GM10248 (cell line): ENCODE measurements at regions not wholly inside any gene's neighbourhood (a gene's known extent, or its start where the extent isn't known, plus 50 kb on each side); places are given as distances from the start of the nearest gene placed in this dataset.
"Not testable (repeated sequence)": the region's sequence is repeated elsewhere in the genome, so short reads cannot be mapped to it uniquely, and the experiment has no call there.

Experiments
- CTCF ChIA-PET: fragments of 300-600 bp; sonication (Branson Sonifier 250); formaldehyde crosslinking; extraction: SDS; loops from one replicate; lab custom pipeline; 2021; ENCODE audit warnings: antibody characterized with exemption; lab: Yijun Ruan, JAX
- POLR2A ChIA-PET: fragments of 350-650 bp; sonication (Branson Sonifier 250); formaldehyde crosslinking; extraction: SDS; loops from one replicate; lab custom pipeline; 2020; ENCODE audit warnings: antibody characterized with exemption; lab: Yijun Ruan, JAX
- DNase-seq: peaks from one replicate; pipeline ENCODE4 v3.0.0; 2012; ENCODE audit errors: extremely low spot score
- CTCF ChIP-seq: IDR thresholded peaks from 2 replicates; pipeline ENCODE4 v1.5.1; 2012; ENCODE audit warnings: mild to moderate bottlenecking, low read depth; ENCODE audit errors: extremely low read depth, missing control alignments, control extremely low read depth

GRCh38 chr2:183476490-183476889 is 352.2 kb downstream of the NUP35 start:
- no peak for TF ChIP-seq CTCF
- ChIA-PET CTCF (no interaction called here), POLR2A (no interaction called here)

GRCh38 chr2:183477296-183477695 is 353.1 kb downstream of the NUP35 start:
- ChIA-PET POLR2A (no interaction called here), CTCF (no interaction called here)
- no peak for TF ChIP-seq CTCF
- DNase-seq = no peak

More at GRCh38 chr2:183476490-183476889, 352.2 kb downstream of the NUP35 start:
- DNase-seq = no peak

- POLR2A ChIA-PET, DNase-seq, CTCF ChIA-PET: not testable (repeated sequence)
Measured at GRCh38 chr2:183478941-183479595, 354.8 kb downstream of the NUP35 start.

- CTCF ChIA-PET = interaction anchor here (1.2 kb wide), 1 partner anchor 51 kb away, joined by 3 read pairs; no protein-coding TSS in a partner anchor
- DNase-seq = no peak
- POLR2A ChIA-PET = no interaction called here
- TF ChIP-seq CTCF = no peak
Measured at GRCh38 chr2:183487326-183487725, 363.1 kb downstream of the NUP35 start.

GRCh38 chr2:183488421-183488820 is 364.2 kb downstream of the NUP35 start:
- ChIA-PET POLR2A (no interaction called here), CTCF (no interaction called here)
- TF ChIP-seq CTCF = no peak
- no peak for DNase-seq

GRCh38 chr2:183490489-183490888 is 366.2 kb downstream of the NUP35 start:
- TF ChIP-seq CTCF = no peak
- POLR2A ChIA-PET = no interaction called here
- CTCF ChIA-PET = no interaction called here
- no peak for DNase-seq

- TF ChIP-seq CTCF = no peak
- no peak for DNase-seq
- POLR2A ChIA-PET = no interaction called here
- CTCF ChIA-PET = no interaction called here
Measured at GRCh38 chr2:183490914-183491313, 366.7 kb downstream of the NUP35 start.
